Neural progenitor cell (in vitro differentiated cells): ENCODE measurements at regions not wholly inside any gene's neighbourhood (a gene's known extent, or its start where the extent isn't known, plus 50 kb on each side); places are given as distances from the start of the nearest gene placed in this dataset.

Experiments
- DNase-seq: peaks from one replicate; pipeline ENCODE4 v3.0.0-alpha.2; 2016; ENCODE audit warnings: low spot score
- H2AFZ ChIP-seq: fragments of 200-600 bp; sonication (generic); replicated peaks from 2 replicates; pipeline ENCODE4 v1.6.1; 2016; ENCODE audit warnings: antibody characterized with exemption
- H3F3A ChIP-seq: fragments of 200-600 bp; sonication (generic); 2 replicates; pipeline ENCODE4 v1.6.1; 2016; ENCODE audit warnings: antibody characterized with exemption, low read depth
- H3K27ac ChIP-seq: fragments of 200-600 bp; sonication (generic); 2 replicates; pipeline ENCODE4 v1.5.1; 2016; ENCODE audit warnings: mild to moderate bottlenecking
- H3K27me3 ChIP-seq: fragments of 200-600 bp; sonication (generic); 2 replicates; pipeline ENCODE4 v1.6.1; 2016; ENCODE audit warnings: mild to moderate bottlenecking, moderate library complexity
- H3K36me3 ChIP-seq: fragments of 200-600 bp; sonication (generic); 2 replicates; pipeline ENCODE4 v1.5.1; 2016
- H3K4me1 ChIP-seq: fragments of 200-600 bp; sonication (generic); 2 replicates; pipeline ENCODE4 v1.6.1; 2016; ENCODE audit warnings: mixed run types
- H3K4me2 ChIP-seq: fragments of 200-600 bp; sonication (generic); 2 replicates; pipeline ENCODE4 v1.6.1; 2016
- H3K4me3 ChIP-seq: fragments of 200-600 bp; sonication (generic); 2 replicates; pipeline ENCODE4 v1.5.1; 2016
- H3K79me2 ChIP-seq: fragments of 200-600 bp; sonication (generic); 2 replicates; pipeline ENCODE4 v1.6.1; 2016; ENCODE audit warnings: low read depth
- H3K9ac ChIP-seq: fragments of 200-600 bp; sonication (generic); 2 replicates; pipeline ENCODE4 v1.6.1; 2016
- H3K9me3 ChIP-seq: fragments of 200-600 bp; sonication (generic); 2 replicates; pipeline ENCODE4 v1.5.1; 2016; ENCODE audit warnings: low read depth
- H4K20me1 ChIP-seq: fragments of 200-600 bp; sonication (generic); 2 replicates; pipeline ENCODE4 v1.6.1; 2016; ENCODE audit warnings: low read depth
- H3K27ac Mint-ChIP-seq: 3 replicates; pipeline ENCODE4 v1.8.0; 2021; ENCODE audit warnings: mixed read lengths
- H3K27me3 Mint-ChIP-seq: 2 replicates; pipeline ENCODE4 v1.8.0; 2022; ENCODE audit warnings: low read depth, mild to moderate bottlenecking, inconsistent platforms, moderate library complexity, mixed read lengths; ENCODE audit not compliant: insufficient read depth
- H3K36me3 Mint-ChIP-seq: 3 replicates; pipeline ENCODE4 v1.8.0; 2021; ENCODE audit warnings: mixed read lengths
- H3K4me1 Mint-ChIP-seq: 3 replicates; pipeline ENCODE4 v1.8.0; 2021; ENCODE audit warnings: mixed read lengths
- H3K4me3 Mint-ChIP-seq: 3 replicates; pipeline ENCODE4 v1.8.0; 2021; ENCODE audit warnings: mild to moderate bottlenecking, moderate library complexity, mixed read lengths
- H3K9me3 Mint-ChIP-seq: 3 replicates; pipeline ENCODE4 v1.8.0; 2020; ENCODE audit warnings: mixed read lengths
- EZH2 ChIP-seq: fragments of 200-600 bp; sonication (generic); IDR thresholded peaks from 2 replicates; pipeline ENCODE4 v1.6.1; 2017; ENCODE audit warnings: antibody characterized with exemption, mild to moderate bottlenecking, moderate library complexity
- EZH2phosphoT487 ChIP-seq: fragments of 200-600 bp; sonication (generic); IDR thresholded peaks from 2 replicates; pipeline ENCODE4 v1.6.1; 2017; ENCODE audit warnings: antibody characterized with exemption
- TF ChIP-seq, protein P1 (sequence below): fragments of 200-600 bp; sonication (generic); IDR thresholded peaks from 2 replicates; pipeline ENCODE4 v1.5.1; 2017; ENCODE audit warnings: antibody characterized with exemption, mild to moderate bottlenecking

DNA sequence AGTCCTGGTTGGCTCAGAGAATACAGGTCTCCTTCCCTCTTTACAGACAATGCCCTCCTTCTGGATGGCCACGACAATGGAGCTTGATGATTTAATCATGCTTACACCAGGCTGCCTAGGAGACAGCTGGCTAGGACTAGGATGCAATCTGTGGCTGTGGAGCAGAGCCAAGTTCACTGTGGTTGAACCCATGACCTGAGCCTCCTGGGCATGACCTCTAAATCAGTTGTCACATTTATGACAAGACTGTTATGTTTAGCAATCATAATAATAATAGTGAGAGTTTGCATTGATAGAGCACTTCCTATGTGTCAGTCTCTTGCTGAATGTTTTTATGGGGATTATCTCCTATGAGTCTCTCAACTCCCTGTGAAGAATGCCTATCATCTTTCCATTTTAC, 244.1 kb downstream of the ICOS start:
- no peaks in the 10 kb centered on the region for H3K27me3 ChIP-seq
- Mint-ChIP-seq H3K27me3 (peaks cover 2% of the 10 kb centered on the region), H3K36me3 (no peaks in the 10 kb centered on the region), H3K27ac (no peak overlapping the region), H3K4me3 (no peak overlapping the region), H3K9me3 (no peaks in the 10 kb centered on the region), H3K4me1 (peaks cover 9% of the 10 kb centered on the region)
- no peaks in the 10 kb centered on the region for H3K79me2 ChIP-seq
- no peak overlapping the region for H3K4me2 ChIP-seq
- H3K4me3 ChIP-seq: no peak overlapping the region
- H3K9ac ChIP-seq: no peak overlapping the region
- H4K20me1 ChIP-seq: no peaks in the 10 kb centered on the region
- no peaks in the 10 kb centered on the region for H3K9me3 ChIP-seq
- no peaks in the 10 kb centered on the region for H3F3A ChIP-seq
- no peak overlapping the region for H2AFZ ChIP-seq
- TF ChIP-seq, protein P1, sequence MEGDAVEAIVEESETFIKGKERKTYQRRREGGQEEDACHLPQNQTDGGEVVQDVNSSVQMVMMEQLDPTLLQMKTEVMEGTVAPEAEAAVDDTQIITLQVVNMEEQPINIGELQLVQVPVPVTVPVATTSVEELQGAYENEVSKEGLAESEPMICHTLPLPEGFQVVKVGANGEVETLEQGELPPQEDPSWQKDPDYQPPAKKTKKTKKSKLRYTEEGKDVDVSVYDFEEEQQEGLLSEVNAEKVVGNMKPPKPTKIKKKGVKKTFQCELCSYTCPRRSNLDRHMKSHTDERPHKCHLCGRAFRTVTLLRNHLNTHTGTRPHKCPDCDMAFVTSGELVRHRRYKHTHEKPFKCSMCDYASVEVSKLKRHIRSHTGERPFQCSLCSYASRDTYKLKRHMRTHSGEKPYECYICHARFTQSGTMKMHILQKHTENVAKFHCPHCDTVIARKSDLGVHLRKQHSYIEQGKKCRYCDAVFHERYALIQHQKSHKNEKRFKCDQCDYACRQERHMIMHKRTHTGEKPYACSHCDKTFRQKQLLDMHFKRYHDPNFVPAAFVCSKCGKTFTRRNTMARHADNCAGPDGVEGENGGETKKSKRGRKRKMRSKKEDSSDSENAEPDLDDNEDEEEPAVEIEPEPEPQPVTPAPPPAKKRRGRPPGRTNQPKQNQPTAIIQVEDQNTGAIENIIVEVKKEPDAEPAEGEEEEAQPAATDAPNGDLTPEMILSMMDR: no peak
- TF ChIP-seq EZH2phosphoT487: no peak
- TF ChIP-seq EZH2: no peak
- no peaks in the 10 kb centered on the region for H3K4me1 ChIP-seq
- no peaks in the 10 kb centered on the region for H3K36me3 ChIP-seq
- no peak overlapping the region for H3K27ac ChIP-seq
- DNase-seq: no peak

DNA sequence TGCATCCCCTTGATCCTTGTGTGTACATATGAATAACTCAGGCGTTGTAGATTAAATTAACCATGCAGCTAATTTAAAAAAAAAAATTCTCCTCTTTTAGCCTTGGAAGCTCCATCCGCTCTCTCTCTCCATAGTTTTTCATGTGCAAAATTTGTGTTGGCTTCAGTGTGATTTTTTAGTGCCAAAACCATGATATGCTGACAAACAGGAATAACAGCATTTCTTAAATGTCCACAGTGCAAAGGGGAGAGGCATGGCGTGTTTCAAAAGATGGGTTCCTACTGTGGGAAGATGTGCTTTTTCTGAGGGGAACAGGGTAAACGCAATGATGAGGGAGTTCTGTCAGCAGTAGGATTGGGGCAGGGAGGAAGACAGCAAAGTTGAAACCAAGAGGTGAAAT, 247.0 kb downstream of the ICOS start:
- no peak overlapping the region for H3K9ac ChIP-seq
- H3K9me3 ChIP-seq: no peaks in the 10 kb centered on the region
- Mint-ChIP-seq H3K27me3 (no peaks in the 10 kb centered on the region), H3K4me1 (peaks cover 9% of the 10 kb centered on the region), H3K4me3 (no peak overlapping the region), H3K27ac (no peak overlapping the region), H3K36me3 (no peaks in the 10 kb centered on the region), H3K9me3 (no peaks in the 10 kb centered on the region)
- no peak overlapping the region for H3K4me3 ChIP-seq
- H3K36me3 ChIP-seq: no peaks in the 10 kb centered on the region
- DNase-seq: no peak
- no peak overlapping the region for H3K4me2 ChIP-seq
- no peaks in the 10 kb centered on the region for H3K27me3 ChIP-seq
- no peaks in the 10 kb centered on the region for H3K4me1 ChIP-seq
- no peak for TF ChIP-seq EZH2
- no peak for TF ChIP-seq EZH2phosphoT487
- TF ChIP-seq, protein P1: no peak
- no peak overlapping the region for H3K27ac ChIP-seq
- H4K20me1 ChIP-seq: no peaks in the 10 kb centered on the region
- no peaks in the 10 kb centered on the region for H3K79me2 ChIP-seq
- H3F3A ChIP-seq: no peaks in the 10 kb centered on the region
- no peak overlapping the region for H2AFZ ChIP-seq

DNA sequence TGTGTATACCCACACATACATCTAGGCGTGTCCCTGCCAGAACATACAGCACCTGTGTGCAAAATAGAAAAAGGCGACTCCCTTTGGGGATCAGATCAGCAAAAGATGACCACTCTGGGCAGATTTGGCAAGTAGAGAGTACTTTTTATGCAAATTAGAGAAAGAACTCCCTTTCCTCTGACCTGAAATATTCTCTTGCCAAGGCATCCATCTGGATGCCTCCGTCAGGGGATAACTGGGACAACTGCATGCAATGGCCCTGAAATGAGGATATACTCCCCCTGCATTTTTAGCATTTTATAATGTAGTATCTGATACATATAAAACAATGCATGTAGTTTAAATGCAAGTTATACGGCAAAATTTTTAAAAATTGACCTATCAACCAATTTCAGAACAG, 247.7 kb downstream of the ICOS start:
- Histone ChIP-seq H3K9me3 (no peaks in the 10 kb centered on the region), H3K4me2 (no peak overlapping the region), H3K4me1 (no peaks in the 10 kb centered on the region), H3F3A (no peaks in the 10 kb centered on the region), H4K20me1 (no peaks in the 10 kb centered on the region), H3K9ac (no peak overlapping the region), H2AFZ (no peak overlapping the region), H3K79me2 (no peaks in the 10 kb centered on the region), H3K4me3 (no peak overlapping the region), H3K27ac (no peak overlapping the region), H3K36me3 (no peaks in the 10 kb centered on the region), H3K27me3 (no peaks in the 10 kb centered on the region)
- H3K9me3 Mint-ChIP-seq: peaks cover under 1% of the 10 kb centered on the region
- no peaks in the 10 kb centered on the region for H3K36me3 Mint-ChIP-seq
- no peak for DNase-seq
- H3K4me3 Mint-ChIP-seq: no peak overlapping the region
- no peaks in the 10 kb centered on the region for H3K27me3 Mint-ChIP-seq
- peaks cover 9% of the 10 kb centered on the region for H3K4me1 Mint-ChIP-seq
- H3K27ac Mint-ChIP-seq: no peak overlapping the region
- TF ChIP-seq, protein P1: no peak
- TF ChIP-seq EZH2 (no peak), EZH2phosphoT487 (no peak)
